ENCODE measurements at regions not wholly inside any gene's neighbourhood (a gene's known extent, or its start where the extent isn't known, plus 50 kb on each side); places are given as distances from the start of the nearest gene placed in this dataset.
A peak's percentile ranks its signal among the peaks of the same experiment; 100 is the strongest.

- intact Hi-C loops (cut with micrococcal nuclease; ENCODE audit: unreplicated experiment): no loop called here
- TF ChIP-seq CTCF (IDR thresholded peaks at IDR 0.05; ENCODE audit: unreplicated experiment): no peak
- Mint-ChIP-seq H3K4me3 (ENCODE audit: low read depth, unreplicated experiment) (no peak overlapping the region), H3K9me3 (ENCODE audit: low read depth, unreplicated experiment) (no peaks in the 10 kb centered on the region), H3K27me3 (ENCODE audit: unreplicated experiment) (no peaks in the 10 kb centered on the region), H3K27ac (ENCODE audit: unreplicated experiment) (peak overlapping the region; percentile 97), H3K4me1 (ENCODE audit: low read depth, unreplicated experiment) (peaks cover 46% of the 10 kb centered on the region), H3K36me3 (ENCODE audit: insufficient read depth, unreplicated experiment) (peaks cover 34% of the 10 kb centered on the region)
- CTCF ChIA-PET: interaction anchor here (1.3 to 3.5 kb wide), 8 partner anchors 17 to 69 kb away, joined by 3 to 19 read pairs (median 8); no protein-coding TSS in a partner anchor
- TSS peak; percentile 77 for BruUV-seq (replicated peaks)
- no peak for DNase-seq
These were observed 68.0 kb upstream of the KLF6 start for GRCh38 chr10:3853016-3853415.

- Mint-ChIP-seq H3K4me1 (ENCODE audit: low read depth, unreplicated experiment) (peaks cover 46% of the 10 kb centered on the region), H3K27me3 (ENCODE audit: unreplicated experiment) (no peaks in the 10 kb centered on the region), H3K9me3 (ENCODE audit: low read depth, unreplicated experiment) (no peaks in the 10 kb centered on the region), H3K36me3 (ENCODE audit: insufficient read depth, unreplicated experiment) (peaks cover 34% of the 10 kb centered on the region), H3K27ac (ENCODE audit: unreplicated experiment) (peak overlapping the region; percentile 97), H3K4me3 (ENCODE audit: low read depth, unreplicated experiment) (peak overlapping the region; percentile 55)
- no TSS peak for BruUV-seq (replicated peaks)
- TF ChIP-seq CTCF (IDR thresholded peaks at IDR 0.05; ENCODE audit: unreplicated experiment): no peak
- DNase-seq: peak; percentile 80
- intact Hi-C loops (cut with micrococcal nuclease; ENCODE audit: unreplicated experiment): loop anchor here (1.0 kb wide), 3 partner anchors 35 to 70 kb away; no protein-coding TSS in a partner anchor
- CTCF ChIA-PET: interaction anchor here (0.6 to 3.5 kb wide), 15 partner anchors 9 to 918 kb away, joined by 3 to 19 read pairs (median 5); partner anchors contain the start of gene KLF6
These were observed 67.3 kb upstream of the KLF6 start for GRCh38 chr10:3852147-3852904.

- BruUV-seq (replicated peaks): TSS peak; percentile 86
- Mint-ChIP-seq H3K4me3 (ENCODE audit: low read depth, unreplicated experiment) (peak overlapping the region; percentile 55), H3K27ac (ENCODE audit: unreplicated experiment) (peak overlapping the region; percentile 97), H3K27me3 (ENCODE audit: unreplicated experiment) (no peaks in the 10 kb centered on the region), H3K9me3 (ENCODE audit: low read depth, unreplicated experiment) (no peaks in the 10 kb centered on the region), H3K4me1 (ENCODE audit: low read depth, unreplicated experiment) (peaks cover 46% of the 10 kb centered on the region), H3K36me3 (ENCODE audit: insufficient read depth, unreplicated experiment) (peaks cover 34% of the 10 kb centered on the region)
- intact Hi-C loops (cut with micrococcal nuclease; ENCODE audit: unreplicated experiment): no loop called here
- no peak for DNase-seq
- CTCF ChIA-PET: interaction anchor here (0.6 to 3.5 kb wide), 15 partner anchors 15 to 919 kb away, joined by 3 to 19 read pairs (median 5); partner anchors contain the start of gene KLF6
- TF ChIP-seq CTCF (IDR thresholded peaks at IDR 0.05; ENCODE audit: unreplicated experiment): no peak
These were observed 66.3 kb upstream of the KLF6 start for GRCh38 chr10:3850999-3851937.

GRCh38 chr10:3848775-3849635 lies 64.0 kb upstream of the KLF6 start:
- no peak for TF ChIP-seq CTCF (IDR thresholded peaks at IDR 0.05; ENCODE audit: unreplicated experiment)
- Mint-ChIP-seq H3K27ac (ENCODE audit: unreplicated experiment) (no peak overlapping the region), H3K27me3 (ENCODE audit: unreplicated experiment) (no peaks in the 10 kb centered on the region), H3K4me3 (ENCODE audit: low read depth, unreplicated experiment) (no peak overlapping the region), H3K36me3 (ENCODE audit: insufficient read depth, unreplicated experiment) (peaks cover 29% of the 10 kb centered on the region), H3K9me3 (ENCODE audit: low read depth, unreplicated experiment) (no peaks in the 10 kb centered on the region), H3K4me1 (ENCODE audit: low read depth, unreplicated experiment) (peaks cover 40% of the 10 kb centered on the region)
- intact Hi-C loops (cut with micrococcal nuclease; ENCODE audit: unreplicated experiment): no loop called here
- no peak for DNase-seq
- no TSS peak for BruUV-seq (replicated peaks)
- CTCF ChIA-PET: interaction anchor here (0.5 kb wide), 1 partner anchor 829 kb away, joined by 4 read pairs; no protein-coding TSS in a partner anchor

Measured in Calu3 (cell line).